Ascending aorta (tissue), 2 donors: ENCODE measurements at regions not wholly inside any gene's neighbourhood (a gene's known extent, or its start where the extent isn't known, plus 50 kb on each side); places are given as distances from the start of the nearest gene placed in this dataset.

Source experiments
- DNase-seq, 2 donors: peaks; one replicate each; pipeline ENCODE4 v3.0.0-alpha.2; 2019; ENCODE audit warnings: low spot score in 2 of 2
- H3K27ac ChIP-seq, 2 donors: fragments of 200-600 bp; sonication (generic); one replicate each; pipeline ENCODE4 v1.5.1; 2016 to 2017; ENCODE audit warnings: mild to moderate bottlenecking in 1 of 2
- H3K27me3 ChIP-seq: fragments of 200-600 bp; sonication (generic); one replicate; pipeline ENCODE4 v1.5.1; 2017
- H3K36me3 ChIP-seq, 2 donors: fragments of 200-600 bp; sonication (generic); one replicate each; pipeline ENCODE4 v1.5.1; 2016
- H3K4me1 ChIP-seq, 2 donors: fragments of 200-600 bp; sonication (generic); one replicate each; pipeline ENCODE4 v1.5.1; 2016 to 2017; ENCODE audit warnings: mild to moderate bottlenecking in 1 of 2
- H3K4me3 ChIP-seq, 2 donors: fragments of 200-600 bp; sonication (generic); one replicate each; pipeline ENCODE4 v1.5.1; 2016 to 2017; ENCODE audit warnings: mild to moderate bottlenecking in 1 of 2
- H3K9me3 ChIP-seq, 2 donors: fragments of 200-600 bp; sonication (generic); one replicate each; pipeline ENCODE4 v1.5.1; 2016
- intact Hi-C: fragments of 100-400 bp; cut with DNase I; formaldehyde crosslinking; loops from one replicate; pipeline ENCODE4 v1.15.1; 2023
- TF ChIP-seq, protein P1 (sequence below), 3 experiments: fragments of 200-600 bp in 2 of 3; fragments of 450-650 bp in 1 of 3; sonication (generic) in 2 of 3; IDR thresholded peaks; one replicate each; pipeline ENCODE4 v1.5.1; 2016 to 2019; ENCODE audit warnings: antibody characterized with exemption in 3 of 3, mild to moderate bottlenecking in 1 of 3, moderate library complexity in 1 of 3

DNA sequence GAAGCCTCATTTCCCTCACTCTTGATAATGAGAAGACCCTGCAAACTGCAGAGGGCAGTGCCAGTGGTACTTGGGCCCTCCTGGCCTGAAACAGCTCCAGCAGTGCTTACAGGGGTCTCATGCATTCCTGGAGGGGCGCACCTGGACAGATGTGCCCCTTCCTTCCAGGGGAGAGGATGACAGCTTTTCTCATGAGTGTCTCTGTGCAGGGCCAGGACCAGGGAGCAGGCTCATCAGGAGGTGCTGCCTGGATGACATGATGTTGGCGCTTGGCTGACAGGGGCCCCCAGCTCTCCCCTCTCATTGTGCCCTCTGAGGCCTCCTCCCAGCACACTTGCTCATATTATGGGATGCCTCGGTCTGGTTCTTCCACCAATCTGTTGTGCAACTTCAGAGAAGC lies 95.1 kb upstream of the MYCN start:
- Histone ChIP-seq H3K36me3 (no peaks in the 10 kb centered on the region), H3K4me3 (no peak overlapping the region), H3K27ac (no peak overlapping the region), H3K4me1 (no peaks in the 10 kb centered on the region), H3K9me3 (no peaks in the 10 kb centered on the region), H3K27me3 (no peaks in the 10 kb centered on the region)
- intact Hi-C loops: no loop called here
- DNase-seq: no peak
- TF ChIP-seq, protein P1, sequence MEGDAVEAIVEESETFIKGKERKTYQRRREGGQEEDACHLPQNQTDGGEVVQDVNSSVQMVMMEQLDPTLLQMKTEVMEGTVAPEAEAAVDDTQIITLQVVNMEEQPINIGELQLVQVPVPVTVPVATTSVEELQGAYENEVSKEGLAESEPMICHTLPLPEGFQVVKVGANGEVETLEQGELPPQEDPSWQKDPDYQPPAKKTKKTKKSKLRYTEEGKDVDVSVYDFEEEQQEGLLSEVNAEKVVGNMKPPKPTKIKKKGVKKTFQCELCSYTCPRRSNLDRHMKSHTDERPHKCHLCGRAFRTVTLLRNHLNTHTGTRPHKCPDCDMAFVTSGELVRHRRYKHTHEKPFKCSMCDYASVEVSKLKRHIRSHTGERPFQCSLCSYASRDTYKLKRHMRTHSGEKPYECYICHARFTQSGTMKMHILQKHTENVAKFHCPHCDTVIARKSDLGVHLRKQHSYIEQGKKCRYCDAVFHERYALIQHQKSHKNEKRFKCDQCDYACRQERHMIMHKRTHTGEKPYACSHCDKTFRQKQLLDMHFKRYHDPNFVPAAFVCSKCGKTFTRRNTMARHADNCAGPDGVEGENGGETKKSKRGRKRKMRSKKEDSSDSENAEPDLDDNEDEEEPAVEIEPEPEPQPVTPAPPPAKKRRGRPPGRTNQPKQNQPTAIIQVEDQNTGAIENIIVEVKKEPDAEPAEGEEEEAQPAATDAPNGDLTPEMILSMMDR (IDR thresholded peaks at IDR 0.05): no peak

- no peaks in the 10 kb centered on the region for H3K36me3 ChIP-seq
- H3K9me3 ChIP-seq: no peaks in the 10 kb centered on the region
- intact Hi-C loops: no loop called here
- no peak overlapping the region for H3K4me3 ChIP-seq
- TF ChIP-seq, protein P1 (IDR thresholded peaks at IDR 0.05): no peak
- no peak for DNase-seq
- no peak overlapping the region for H3K27ac ChIP-seq
- no peaks in the 10 kb centered on the region for H3K27me3 ChIP-seq
- H3K4me1 ChIP-seq: no peaks in the 10 kb centered on the region
Measured at GRCh38 chr2:15845737-15846405, 94.5 kb upstream of the MYCN start.

- Histone ChIP-seq H3K27me3 (no peaks in the 10 kb centered on the region), H3K4me3 (no peak overlapping the region), H3K4me1 (no peaks in the 10 kb centered on the region), H3K9me3 (no peaks in the 10 kb centered on the region), H3K36me3 (no peaks in the 10 kb centered on the region), H3K27ac (no peak overlapping the region)
- DNase-seq: no peak
- TF ChIP-seq, protein P1 (IDR thresholded peaks at IDR 0.05): no peak
- intact Hi-C loops: no loop called here
Measured at GRCh38 chr2:15846626-15847025, 93.7 kb upstream of the MYCN start.

- TF ChIP-seq, protein P1 (IDR thresholded peaks at IDR 0.05): no peak
- Histone ChIP-seq H3K4me1 (no peaks in the 10 kb centered on the region), H3K4me3 (no peak overlapping the region), H3K27me3 (no peaks in the 10 kb centered on the region), H3K36me3 (no peaks in the 10 kb centered on the region), H3K9me3 (no peaks in the 10 kb centered on the region), H3K27ac (no peak overlapping the region)
- intact Hi-C loops: no loop called here
- no peak for DNase-seq
Measured at GRCh38 chr2:15850534-15850933, 89.8 kb upstream of the MYCN start.

- intact Hi-C loops: no loop called here
- TF ChIP-seq, protein P1 (IDR thresholded peaks at IDR 0.05): no peak
Measured at GRCh38 chr2:15851076-15851693, 89.2 kb upstream of the MYCN start.

More at GRCh38 chr2:15851076-15851693, 89.2 kb upstream of the MYCN start:
- no peaks in the 10 kb centered on the region for H3K9me3 ChIP-seq
- H3K27ac ChIP-seq: no peak overlapping the region
- no peak for DNase-seq
- H3K4me1 ChIP-seq: no peaks in the 10 kb centered on the region
- no peaks in the 10 kb centered on the region for H3K36me3 ChIP-seq
- no peaks in the 10 kb centered on the region for H3K27me3 ChIP-seq
- no peak overlapping the region for H3K4me3 ChIP-seq
